ENCODE measurements at regions not wholly inside any gene's neighbourhood (a gene's known extent, or its start where the extent isn't known, plus 50 kb on each side); places are given as distances from the start of the nearest gene placed in this dataset.

- TF ChIP-seq FOXP2 (optimal IDR thresholded peaks at IDR 0.05; ENCODE audit: borderline replicate concordance, extremely low read depth, extremely low read length, insufficient read depth) (no peak), SIN3A (IDR thresholded peaks at IDR 0.05; ENCODE audit: borderline replicate concordance, insufficient read depth, low read length) (no peak), TAF1 (IDR thresholded peaks at IDR 0.05; ENCODE audit: borderline replicate concordance, insufficient read depth, low read length) (no peak), POLR2AphosphoS5 (IDR thresholded peaks at IDR 0.05; ENCODE audit: low read depth, low read length) (no peak), REST (IDR thresholded peaks at IDR 0.05; ENCODE audit: insufficient read depth in 1 of 2, low read depth in 2 of 2, low read length in 2 of 2) (no peak)
Measured at GRCh38 chr4:151866592-151866918, 105.7 kb upstream of the GATB start.

DNA sequence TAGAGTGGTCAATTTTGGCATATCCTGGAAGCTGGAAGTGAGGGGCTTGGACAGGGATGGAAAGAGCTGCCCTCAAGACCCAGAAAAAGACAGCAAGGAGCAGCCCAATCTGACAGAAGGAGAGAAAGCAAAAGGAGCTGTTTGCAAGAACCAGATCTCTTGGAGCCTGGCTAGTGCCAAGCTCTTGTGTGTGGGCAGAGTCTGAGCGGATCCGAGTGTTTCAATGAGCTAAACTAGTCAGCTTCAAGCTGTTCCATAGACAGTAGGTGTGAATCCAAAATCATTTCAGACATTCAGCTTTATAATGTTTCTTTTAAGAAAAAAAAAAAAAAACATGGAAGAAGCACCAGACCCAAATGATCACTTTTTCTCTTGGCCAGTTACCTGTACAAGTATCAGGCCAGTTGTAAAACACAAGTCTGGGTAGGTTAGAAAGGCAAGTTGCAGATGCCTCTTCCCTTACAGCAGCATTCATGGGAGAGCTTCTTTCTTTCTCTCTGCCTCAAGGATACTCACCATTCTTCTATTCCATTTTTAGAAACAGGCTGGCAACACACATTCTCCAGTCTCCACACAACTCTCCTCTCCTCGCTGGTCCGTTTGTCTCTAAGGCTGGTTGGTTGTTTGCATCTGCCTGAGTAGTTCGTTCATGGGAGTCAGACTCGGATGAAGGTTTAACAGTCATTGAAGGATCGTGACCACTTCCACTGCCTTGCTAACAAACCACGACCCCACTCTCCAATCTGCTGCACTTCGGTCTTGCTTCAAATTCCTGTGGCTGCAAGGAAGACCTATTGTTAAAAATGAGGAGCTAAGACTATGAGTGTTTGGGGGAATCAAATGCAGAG, 105.2 kb upstream of the GATB start:
- TF ChIP-seq SIN3A (IDR thresholded peaks at IDR 0.05; ENCODE audit: borderline replicate concordance, insufficient read depth, low read length) (no peak), FOXP2 (optimal IDR thresholded peaks at IDR 0.05; ENCODE audit: borderline replicate concordance, extremely low read depth, extremely low read length, insufficient read depth) (no peak), TAF1 (IDR thresholded peaks at IDR 0.05; ENCODE audit: borderline replicate concordance, insufficient read depth, low read length) (no peak), REST (IDR thresholded peaks at IDR 0.05; ENCODE audit: insufficient read depth in 1 of 2, low read depth in 2 of 2, low read length in 2 of 2) (no peak), POLR2AphosphoS5 (IDR thresholded peaks at IDR 0.05; ENCODE audit: low read depth, low read length) (no peak)

DNA sequence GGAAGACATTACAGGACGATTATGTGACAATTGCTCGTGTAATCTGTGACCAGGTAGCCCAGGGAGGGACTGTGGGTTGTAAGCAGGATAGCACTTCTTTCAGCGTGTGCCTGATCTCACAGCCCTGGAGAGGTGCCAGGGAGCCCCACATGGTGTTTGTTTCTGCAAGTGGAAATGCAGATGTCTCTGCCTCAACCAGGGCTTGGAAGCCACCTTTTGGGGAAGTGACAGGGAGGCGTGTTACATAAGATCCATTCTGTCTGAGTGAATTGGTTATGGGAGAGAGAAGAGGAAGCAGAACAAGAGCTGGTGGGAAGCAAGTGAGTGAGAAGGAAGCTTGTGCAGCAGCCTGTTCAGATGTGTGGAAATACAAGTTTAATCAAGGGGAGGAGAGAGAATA, 104.5 kb upstream of the GATB start:
- TF ChIP-seq FOXP2 (optimal IDR thresholded peaks at IDR 0.05; ENCODE audit: borderline replicate concordance, extremely low read depth, extremely low read length, insufficient read depth), result no peak
- TF ChIP-seq POLR2AphosphoS5 (IDR thresholded peaks at IDR 0.05; ENCODE audit: low read depth, low read length), result no peak
- no peak for TF ChIP-seq SIN3A (IDR thresholded peaks at IDR 0.05; ENCODE audit: borderline replicate concordance, insufficient read depth, low read length)
- no peak for TF ChIP-seq TAF1 (IDR thresholded peaks at IDR 0.05; ENCODE audit: borderline replicate concordance, insufficient read depth, low read length)
- no peak for TF ChIP-seq REST (IDR thresholded peaks at IDR 0.05; ENCODE audit: insufficient read depth in 1 of 2, low read depth in 2 of 2, low read length in 2 of 2)

DNA sequence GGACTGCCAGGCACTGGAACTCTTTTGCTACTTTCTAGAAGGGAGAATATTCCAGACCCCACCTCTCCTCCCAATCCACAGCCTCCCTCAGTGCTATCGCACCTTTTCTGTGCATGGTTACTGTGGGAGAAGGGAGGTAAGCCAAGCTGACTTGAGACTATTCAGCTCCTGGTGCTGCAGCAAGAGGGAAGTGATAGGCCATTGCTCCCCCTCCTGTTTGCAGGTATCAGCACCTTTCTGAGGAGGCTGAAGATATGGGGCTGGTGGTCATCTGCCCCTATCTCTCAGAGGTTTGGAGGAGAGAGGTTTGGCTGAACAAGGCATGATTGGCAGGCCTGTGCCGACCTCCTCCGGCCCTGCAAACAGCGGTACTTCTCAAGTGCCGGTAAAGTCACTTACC, 103.3 kb upstream of the GATB start:
- TF ChIP-seq TAF1 (IDR thresholded peaks at IDR 0.05; ENCODE audit: borderline replicate concordance, insufficient read depth, low read length) (no peak), POLR2AphosphoS5 (IDR thresholded peaks at IDR 0.05; ENCODE audit: low read depth, low read length) (no peak), SIN3A (IDR thresholded peaks at IDR 0.05; ENCODE audit: borderline replicate concordance, insufficient read depth, low read length) (no peak), FOXP2 (optimal IDR thresholded peaks at IDR 0.05; ENCODE audit: borderline replicate concordance, extremely low read depth, extremely low read length, insufficient read depth) (no peak), REST (IDR thresholded peaks at IDR 0.05; ENCODE audit: insufficient read depth in 1 of 2, low read depth in 2 of 2, low read length in 2 of 2) (no peak)

Measured in PFSK-1 (cell line).